ENCODE measurements at regions not wholly inside any gene's neighbourhood (a gene's known extent, or its start where the extent isn't known, plus 50 kb on each side); places are given as distances from the start of the nearest gene placed in this dataset.
"Not testable (repeated sequence)": the region's sequence is repeated elsewhere in the genome, so short reads cannot be mapped to it uniquely, and the experiment has no call there.

GRCh38 chr5:176043252-176043829 lies 75.2 kb upstream of the THOC3 start:
- H3K36me3 ChIP-seq (ENCODE audit: control insufficient read depth, insufficient read depth, low read length); H3K27me3 ChIP-seq (ENCODE audit: control insufficient read depth, insufficient read depth, low read length); DNase-seq; ATAC-seq (ENCODE audit: low read depth in 2 of 2); H3K4me1 ChIP-seq (ENCODE audit: control insufficient read depth, insufficient read depth, low read length, poor library complexity, severe bottlenecking); H3K27me3 Mint-ChIP-seq; H3K9me3 Mint-ChIP-seq; H3K27ac Mint-ChIP-seq; H3K36me3 Mint-ChIP-seq; H3K4me3 Mint-ChIP-seq; H3K27ac ChIP-seq (ENCODE audit: insufficient read depth, low read length, poor library complexity, severe bottlenecking); H3K9me3 ChIP-seq (ENCODE audit: control insufficient read depth in 2 of 2, low read length in 2 of 2); H3K4me3 ChIP-seq (ENCODE audit: low read depth, low read length): not testable (repeated sequence)
- peaks cover 0 to 27% (median 7%) of the 10 kb centered on the region in 4 donors for H3K4me1 Mint-ChIP-seq

- not testable (repeated sequence) for H3K27me3 ChIP-seq (ENCODE audit: control insufficient read depth, insufficient read depth, low read length); H3K27ac ChIP-seq (ENCODE audit: insufficient read depth, low read length, poor library complexity, severe bottlenecking); H3K36me3 Mint-ChIP-seq; H3K9me3 ChIP-seq (ENCODE audit: control insufficient read depth in 2 of 2, low read length in 2 of 2); H3K4me3 ChIP-seq (ENCODE audit: low read depth, low read length); H3K4me1 ChIP-seq (ENCODE audit: control insufficient read depth, insufficient read depth, low read length, poor library complexity, severe bottlenecking); H3K36me3 ChIP-seq (ENCODE audit: control insufficient read depth, insufficient read depth, low read length); ATAC-seq (ENCODE audit: low read depth in 2 of 2); DNase-seq; H3K4me3 Mint-ChIP-seq; H3K27me3 Mint-ChIP-seq; H3K9me3 Mint-ChIP-seq
- Mint-ChIP-seq H3K4me1 (peaks cover 3 to 29% (median 8%) of the 10 kb centered on the region in 4 donors), H3K27ac (peak overlapping the region in 1 of 3 donors; percentile 75)
These were observed 75.9 kb upstream of the THOC3 start for GRCh38 chr5:176043986-176044385.

GRCh38 chr5:176044431-176044830 lies 76.3 kb upstream of the THOC3 start:
- not testable (repeated sequence) for H3K27me3 ChIP-seq (ENCODE audit: control insufficient read depth, insufficient read depth, low read length); H3K27me3 Mint-ChIP-seq; DNase-seq; H3K27ac ChIP-seq (ENCODE audit: insufficient read depth, low read length, poor library complexity, severe bottlenecking); H3K4me1 ChIP-seq (ENCODE audit: control insufficient read depth, insufficient read depth, low read length, poor library complexity, severe bottlenecking); H3K4me3 Mint-ChIP-seq; ATAC-seq (ENCODE audit: low read depth in 2 of 2); H3K9me3 Mint-ChIP-seq; H3K9me3 ChIP-seq (ENCODE audit: control insufficient read depth in 2 of 2, low read length in 2 of 2); H3K4me3 ChIP-seq (ENCODE audit: low read depth, low read length); H3K36me3 Mint-ChIP-seq; H3K36me3 ChIP-seq (ENCODE audit: control insufficient read depth, insufficient read depth, low read length)
- H3K4me1 Mint-ChIP-seq: peaks cover 3 to 27% (median 7%) of the 10 kb centered on the region in 4 donors
- H3K27ac Mint-ChIP-seq: peak overlapping the region in 1 of 3 donors; percentile 43

DNA sequence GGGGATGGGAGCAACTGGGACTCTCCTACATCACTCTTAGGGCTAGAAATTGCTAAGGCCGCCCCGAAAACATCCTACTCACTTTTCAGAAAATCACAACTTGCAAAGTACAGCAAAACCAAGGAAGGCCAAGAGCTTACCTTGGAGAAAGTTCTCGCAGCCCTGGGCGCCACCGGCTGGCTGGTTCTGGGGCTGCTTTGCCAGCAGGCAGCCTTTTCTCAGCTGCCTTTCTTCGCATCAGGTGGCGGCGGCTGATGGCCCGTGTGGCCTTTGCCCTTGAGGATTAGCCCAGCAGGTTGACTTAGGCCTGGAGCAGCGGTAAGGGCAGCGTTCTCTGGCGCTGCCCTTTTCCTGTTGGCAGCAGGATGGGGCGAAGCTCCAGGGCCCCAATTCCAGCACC lies 77.3 kb upstream of the THOC3 start:
- not testable (repeated sequence) for H3K4me3 ChIP-seq (ENCODE audit: low read depth, low read length); H3K9me3 Mint-ChIP-seq; H3K9me3 ChIP-seq (ENCODE audit: control insufficient read depth in 2 of 2, low read length in 2 of 2); H3K27me3 ChIP-seq (ENCODE audit: control insufficient read depth, insufficient read depth, low read length); H3K36me3 Mint-ChIP-seq; H3K4me1 ChIP-seq (ENCODE audit: control insufficient read depth, insufficient read depth, low read length, poor library complexity, severe bottlenecking); H3K27ac ChIP-seq (ENCODE audit: insufficient read depth, low read length, poor library complexity, severe bottlenecking); ATAC-seq (ENCODE audit: low read depth in 2 of 2); H3K4me3 Mint-ChIP-seq; H3K27ac Mint-ChIP-seq; H3K27me3 Mint-ChIP-seq; H3K36me3 ChIP-seq (ENCODE audit: control insufficient read depth, insufficient read depth, low read length)
- peaks cover 0 to 19% (median 4%) of the 10 kb centered on the region in 4 donors for H3K4me1 Mint-ChIP-seq
- DNase-seq: peak in 1 of 3 donors; percentile 28

DNA sequence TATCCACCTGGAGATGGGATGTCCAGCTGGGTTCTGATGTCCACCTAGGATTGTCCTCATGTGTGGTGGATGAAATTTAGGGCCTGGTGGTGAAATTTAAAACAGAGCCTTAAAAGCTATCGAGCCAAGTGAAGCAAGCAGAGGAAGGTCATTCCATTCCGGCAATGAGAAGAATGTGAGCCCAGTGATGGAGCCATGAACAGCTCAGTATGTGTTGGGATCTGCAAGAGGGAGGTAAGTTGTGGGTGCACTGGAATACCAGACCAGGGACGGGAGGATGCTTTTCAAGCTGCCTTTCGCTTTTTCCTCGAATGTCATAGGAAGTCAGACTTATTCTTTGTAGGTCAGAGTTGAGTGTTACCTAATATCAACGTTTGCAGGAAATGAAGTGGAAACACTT lies 80.6 kb upstream of the THOC3 start:
- ATAC-seq (ENCODE audit: low read depth in 2 of 2): peak in 1 of 2 donors; percentile 42
- H3K9me3 ChIP-seq (ENCODE audit: control insufficient read depth in 2 of 2, low read length in 2 of 2); H3K4me3 ChIP-seq (ENCODE audit: low read depth, low read length); H3K36me3 Mint-ChIP-seq; H3K27ac ChIP-seq (ENCODE audit: insufficient read depth, low read length, poor library complexity, severe bottlenecking); H3K36me3 ChIP-seq (ENCODE audit: control insufficient read depth, insufficient read depth, low read length); H3K4me1 ChIP-seq (ENCODE audit: control insufficient read depth, insufficient read depth, low read length, poor library complexity, severe bottlenecking); H3K27me3 ChIP-seq (ENCODE audit: control insufficient read depth, insufficient read depth, low read length); H3K27me3 Mint-ChIP-seq; H3K4me1 Mint-ChIP-seq; H3K9me3 Mint-ChIP-seq: not testable (repeated sequence)
- DNase-seq: peak in 1 of 3 donors; percentile 19
- peak overlapping the region in 1 of 3 donors; percentile 57 for H3K27ac Mint-ChIP-seq
- peak overlapping the region in 2 of 4 donors; percentile 1 for H3K4me3 Mint-ChIP-seq

GRCh38 chr5:176060472-176061268 lies 92.6 kb upstream of the THOC3 start:
- not testable (repeated sequence) for H3K4me3 Mint-ChIP-seq; H3K27me3 ChIP-seq (ENCODE audit: control insufficient read depth, insufficient read depth, low read length); H3K36me3 Mint-ChIP-seq; H3K4me3 ChIP-seq (ENCODE audit: low read depth, low read length); H3K4me1 Mint-ChIP-seq; H3K4me1 ChIP-seq (ENCODE audit: control insufficient read depth, insufficient read depth, low read length, poor library complexity, severe bottlenecking); H3K27ac Mint-ChIP-seq; H3K27ac ChIP-seq (ENCODE audit: insufficient read depth, low read length, poor library complexity, severe bottlenecking); H3K36me3 ChIP-seq (ENCODE audit: control insufficient read depth, insufficient read depth, low read length); H3K9me3 ChIP-seq (ENCODE audit: control insufficient read depth in 2 of 2, low read length in 2 of 2); H3K27me3 Mint-ChIP-seq; H3K9me3 Mint-ChIP-seq
- DNase-seq (peak in 1 of 3 donors; percentile 40), ATAC-seq (ENCODE audit: low read depth in 2 of 2) (peak; percentile 92 to 93)

DNA sequence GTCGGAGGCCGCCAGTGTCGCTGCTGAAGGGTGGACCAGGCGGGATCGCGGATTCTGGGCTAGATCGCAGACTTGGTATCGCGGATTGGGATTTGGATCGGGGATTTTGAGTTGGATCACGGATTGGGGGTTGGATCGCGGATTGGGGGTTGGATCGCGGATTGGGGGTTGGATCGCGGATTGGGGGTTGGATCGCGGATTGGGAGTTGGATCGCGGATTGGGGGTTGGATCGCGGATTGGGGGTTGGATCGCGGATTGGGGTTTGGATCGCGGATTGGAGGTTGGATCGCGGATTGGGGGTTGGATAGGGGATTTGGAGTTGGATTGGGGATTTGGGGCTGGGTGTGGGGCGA lies 93.1 kb upstream of the THOC3 start:
- not testable (repeated sequence) for H3K4me3 ChIP-seq (ENCODE audit: low read depth, low read length); H3K27me3 Mint-ChIP-seq; H3K27me3 ChIP-seq (ENCODE audit: control insufficient read depth, insufficient read depth, low read length); H3K4me1 ChIP-seq (ENCODE audit: control insufficient read depth, insufficient read depth, low read length, poor library complexity, severe bottlenecking); H3K9me3 ChIP-seq (ENCODE audit: control insufficient read depth in 2 of 2, low read length in 2 of 2); H3K36me3 ChIP-seq (ENCODE audit: control insufficient read depth, insufficient read depth, low read length); H3K36me3 Mint-ChIP-seq; ATAC-seq (ENCODE audit: low read depth in 2 of 2); DNase-seq; H3K4me1 Mint-ChIP-seq; H3K27ac Mint-ChIP-seq; H3K4me3 Mint-ChIP-seq; H3K27ac ChIP-seq (ENCODE audit: insufficient read depth, low read length, poor library complexity, severe bottlenecking); H3K9me3 Mint-ChIP-seq

- not testable (repeated sequence) for DNase-seq; H3K27me3 ChIP-seq (ENCODE audit: control insufficient read depth, insufficient read depth, low read length); ATAC-seq (ENCODE audit: low read depth in 2 of 2); H3K27me3 Mint-ChIP-seq; H3K27ac ChIP-seq (ENCODE audit: insufficient read depth, low read length, poor library complexity, severe bottlenecking); H3K4me3 ChIP-seq (ENCODE audit: low read depth, low read length); H3K9me3 Mint-ChIP-seq; H3K9me3 ChIP-seq (ENCODE audit: control insufficient read depth in 2 of 2, low read length in 2 of 2); H3K27ac Mint-ChIP-seq; H3K4me3 Mint-ChIP-seq; H3K36me3 ChIP-seq (ENCODE audit: control insufficient read depth, insufficient read depth, low read length); H3K4me1 Mint-ChIP-seq; H3K4me1 ChIP-seq (ENCODE audit: control insufficient read depth, insufficient read depth, low read length, poor library complexity, severe bottlenecking); H3K36me3 Mint-ChIP-seq
These were observed 93.5 kb upstream of the THOC3 start for GRCh38 chr5:176061660-176062059.

Measured in CD4-positive, CD25-positive, alpha-beta regulatory T cell (primary cell).